ENCODE measurements at regions not wholly inside any gene's neighbourhood (a gene's known extent, or its start where the extent isn't known, plus 50 kb on each side); places are given as distances from the start of the nearest gene placed in this dataset.

DNA sequence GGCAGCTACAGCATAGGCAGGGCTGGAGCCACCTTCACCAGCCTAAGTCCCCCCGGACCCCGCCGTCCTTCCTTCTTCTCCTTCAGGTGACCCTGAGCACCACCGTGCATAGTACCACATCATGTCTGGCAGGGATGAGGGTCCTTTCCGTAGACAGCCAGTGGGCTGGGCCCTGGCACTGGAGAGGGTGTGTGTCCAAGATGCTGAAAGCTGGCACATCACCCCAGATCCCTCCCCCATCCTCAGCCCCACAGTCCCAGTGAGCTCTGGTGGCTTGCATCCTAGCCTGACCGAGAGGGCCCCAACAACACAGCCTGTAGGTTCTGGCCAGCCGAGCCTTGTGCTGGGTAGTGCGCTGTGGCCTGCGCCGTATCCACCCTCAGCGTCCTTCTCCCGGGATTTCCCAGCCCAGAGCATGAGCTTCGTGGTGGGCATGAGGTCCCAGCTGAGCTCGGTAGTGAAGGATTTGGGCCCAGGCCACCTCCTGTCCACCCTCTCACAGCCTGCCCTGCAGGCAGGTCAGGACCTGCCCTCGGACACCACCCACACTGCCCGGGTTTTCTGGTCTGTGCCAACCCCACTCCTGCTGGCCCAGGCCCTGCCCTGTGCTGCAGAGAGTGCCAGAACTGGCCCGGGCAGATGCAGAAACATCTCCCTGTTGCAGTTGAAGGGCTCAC, 1124.3 kb downstream of the BRD1 start:
- no peak for DNase-seq

DNA sequence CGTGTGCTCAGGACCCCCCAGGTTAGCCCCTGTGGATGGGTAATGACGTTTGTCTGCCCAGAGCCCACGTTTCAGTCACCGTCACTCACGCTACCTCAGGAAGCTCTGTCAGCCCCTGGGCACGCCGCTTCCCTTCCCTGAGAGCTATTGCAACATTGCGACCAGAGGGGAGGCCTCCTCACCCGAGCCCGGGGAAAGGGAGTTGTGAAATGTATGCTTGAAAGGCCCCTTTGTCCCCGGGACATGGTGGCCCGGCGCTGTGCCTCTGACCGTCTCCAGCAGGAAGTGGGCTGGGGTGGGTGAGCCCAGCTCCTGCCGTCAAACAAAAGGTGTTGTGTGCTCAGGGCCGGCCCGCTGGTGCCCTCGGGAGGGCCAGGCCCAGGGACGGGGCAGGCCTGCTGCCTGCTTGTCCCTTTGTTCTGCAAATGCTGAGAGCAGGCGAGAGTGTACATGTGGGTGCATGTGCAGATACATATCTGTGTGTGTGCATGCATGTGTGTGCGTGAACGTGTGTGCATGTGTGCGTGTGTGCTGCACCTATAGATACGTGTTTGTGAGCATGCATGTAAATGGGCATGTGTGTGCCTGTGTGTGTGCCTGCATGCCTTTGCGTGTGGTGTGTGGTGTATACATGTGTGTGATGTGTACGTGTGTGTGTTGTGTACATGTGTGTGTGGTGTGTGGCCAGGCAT, 1125.0 kb downstream of the BRD1 start:
- DNase-seq = peak in 1 of 2 donors; percentile 25

DNA sequence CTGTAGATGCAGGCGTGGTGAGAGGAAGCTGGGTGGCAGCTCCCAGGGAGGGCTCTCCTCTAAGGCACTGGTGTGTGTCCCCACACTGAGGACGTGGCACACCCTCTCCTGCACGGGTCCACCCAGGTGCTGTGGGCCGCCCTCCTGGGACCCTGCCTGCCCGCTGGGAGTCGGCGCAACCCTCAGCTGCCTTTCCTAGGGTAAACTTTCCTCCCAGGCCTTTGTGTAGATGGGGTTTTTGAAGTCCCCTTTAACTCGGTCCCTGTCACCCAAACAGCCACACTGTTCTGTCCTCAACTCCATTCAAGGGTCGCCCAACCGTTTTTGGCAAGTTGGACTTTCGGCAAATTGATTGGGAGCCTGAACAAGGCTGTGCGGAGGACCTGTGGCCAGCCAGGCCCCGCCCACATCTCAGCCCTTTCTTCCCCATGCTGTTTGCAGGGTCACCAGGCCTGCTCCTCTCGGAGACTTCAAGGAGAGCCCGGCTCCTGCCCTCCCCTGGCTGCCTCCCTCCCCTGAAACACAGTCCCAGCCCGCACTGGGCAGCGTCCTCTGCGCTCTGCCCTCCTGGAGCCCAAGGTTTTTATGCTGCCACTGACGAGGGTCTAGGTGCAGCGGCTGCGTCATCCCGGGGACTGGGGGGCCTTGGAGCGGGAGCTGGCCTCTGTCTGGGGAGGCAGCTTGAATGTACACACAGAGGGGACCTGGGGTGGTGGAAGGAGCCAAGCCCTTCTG, 1126.2 kb downstream of the BRD1 start:
- DNase-seq = no peak

DNA sequence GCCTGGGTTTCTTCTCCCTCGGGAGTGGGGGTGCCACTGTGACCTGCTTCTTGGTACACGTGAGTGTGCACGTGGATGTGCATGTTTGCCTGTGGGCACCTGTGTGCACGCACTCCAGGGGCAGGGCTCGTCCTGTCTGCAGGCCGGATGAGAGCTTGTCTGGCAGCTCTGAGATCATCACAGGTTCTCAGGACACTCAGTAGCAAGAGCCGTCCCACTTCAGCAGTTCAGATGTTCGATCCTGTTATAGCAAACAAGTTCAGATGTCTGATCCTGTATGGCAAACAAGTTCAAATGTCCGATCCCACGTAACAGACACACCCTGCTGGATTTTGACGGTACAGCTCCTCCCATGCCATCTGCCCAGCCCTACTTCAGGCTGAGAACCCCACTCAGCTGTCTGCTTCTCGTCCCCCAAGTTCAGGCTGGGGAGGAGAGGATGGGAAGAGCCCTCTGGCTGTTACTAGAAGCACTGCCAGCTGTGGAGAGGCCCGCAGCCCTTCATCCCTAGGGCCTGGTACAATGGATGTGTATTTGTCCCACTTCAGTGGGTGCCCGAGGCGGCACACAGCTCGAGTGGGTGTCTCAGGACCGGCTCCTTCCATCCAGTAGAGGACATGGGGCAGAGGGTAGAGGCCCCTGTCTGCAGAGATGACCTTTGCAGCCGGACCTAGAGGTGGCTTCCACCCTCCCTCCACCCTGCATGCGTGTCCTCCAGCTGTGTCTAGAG, 1126.9 kb downstream of the BRD1 start:
- no peak for DNase-seq

DNA sequence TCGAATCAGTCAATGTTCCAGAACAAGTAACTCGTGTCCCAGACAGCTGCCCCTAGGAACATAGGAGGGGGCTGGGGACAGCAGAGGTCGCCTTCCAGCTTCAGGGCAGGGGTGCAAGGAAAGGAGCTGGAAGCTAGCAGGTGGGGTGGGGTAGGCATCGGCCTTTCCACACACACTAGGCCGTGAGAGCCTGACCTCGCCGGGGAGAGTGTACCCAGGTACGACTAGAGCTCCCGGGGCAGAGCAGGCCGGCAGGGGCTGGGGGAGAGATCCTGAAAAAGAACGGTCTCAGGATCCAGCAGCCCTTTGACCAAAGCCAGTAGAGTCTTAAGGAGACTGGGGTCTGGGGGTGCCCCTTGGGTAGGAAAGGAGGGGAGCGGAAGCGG, 1127.5 kb downstream of the BRD1 start:
- no peak for DNase-seq

DNA sequence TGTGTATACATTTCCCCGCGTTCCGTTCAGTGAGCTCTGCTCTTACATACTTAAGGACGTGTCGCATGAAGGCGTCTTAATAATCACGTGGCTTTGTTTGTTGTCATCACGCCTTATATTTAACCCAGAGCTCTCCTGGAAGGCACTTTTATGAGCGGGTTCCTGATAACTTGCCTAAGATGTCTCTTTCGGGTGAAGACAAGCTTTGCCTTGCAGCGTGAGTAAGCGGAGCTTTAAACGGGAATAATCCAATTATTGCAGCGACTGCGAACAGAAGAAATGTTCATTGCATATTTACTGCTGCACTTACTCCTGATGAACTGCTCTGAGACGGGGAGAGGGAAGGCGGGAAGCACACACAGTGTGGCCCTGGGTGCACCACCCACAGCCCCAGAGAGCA, 1128.2 kb downstream of the BRD1 start:
- DNase-seq = no peak

DNA sequence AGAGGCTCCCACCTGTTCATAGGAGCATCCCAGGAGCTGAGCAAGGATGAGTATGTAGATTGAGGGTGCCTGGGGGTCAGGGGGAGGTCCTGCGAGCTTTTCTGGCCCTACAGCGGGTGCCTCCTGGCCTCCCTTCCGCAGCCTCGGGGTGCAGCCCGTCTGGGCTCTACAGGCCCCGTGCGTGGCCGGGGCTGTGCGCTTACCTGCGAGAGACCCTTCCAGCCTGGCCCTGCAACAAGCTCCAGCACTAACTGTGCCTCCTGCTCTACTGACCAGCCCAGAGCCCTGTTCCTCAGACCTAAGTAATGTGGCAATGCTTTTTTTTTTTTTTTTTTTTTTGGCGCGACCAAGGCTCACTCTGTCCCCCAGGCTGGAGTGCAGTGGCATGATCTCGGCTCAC, 1129.1 kb downstream of the BRD1 start:
- DNase-seq = no peak

DNA sequence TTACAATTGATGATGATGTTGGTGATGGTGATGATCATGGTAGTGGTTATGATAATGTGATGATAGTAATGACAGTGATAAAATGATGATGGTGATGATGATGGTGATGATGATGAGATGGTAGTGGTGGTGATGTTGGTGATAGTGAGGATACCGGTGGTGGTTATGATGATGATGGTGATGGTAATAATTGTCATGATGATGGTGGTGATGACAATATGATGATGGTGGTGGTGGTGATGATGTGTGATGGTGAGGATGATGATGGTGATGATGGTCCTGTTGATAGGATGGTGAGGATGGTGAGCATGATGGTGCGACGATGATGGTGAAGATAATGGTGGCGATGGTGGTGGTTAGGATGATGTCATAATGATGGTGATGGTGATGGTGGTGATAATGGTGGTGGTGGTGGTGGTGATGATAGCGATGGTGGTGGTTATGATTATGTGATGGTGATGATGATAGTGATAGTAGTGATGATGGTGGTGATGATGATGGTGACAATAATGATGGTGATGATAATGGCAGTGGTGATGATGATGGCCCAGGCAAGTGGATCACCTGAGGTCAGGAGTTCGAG, 1129.9 kb downstream of the BRD1 start:
- DNase-seq = no peak

DNA sequence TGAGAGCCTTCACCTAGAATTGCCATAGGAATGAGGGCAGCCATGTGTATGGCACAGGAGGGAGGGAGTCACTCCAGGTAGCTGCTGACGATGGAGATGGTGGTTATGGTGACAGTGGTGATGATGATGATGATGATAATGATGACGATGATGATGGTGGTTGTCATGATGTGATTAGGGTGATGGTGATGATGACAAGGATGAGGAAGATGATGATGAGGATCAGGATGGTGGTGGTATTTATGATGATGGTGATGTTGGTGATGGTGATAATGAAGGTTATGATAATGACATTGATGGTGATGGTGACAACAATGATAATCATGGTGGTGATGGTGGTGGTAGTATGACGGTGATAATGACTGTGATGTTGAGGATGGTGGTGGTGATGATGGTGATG, 1130.5 kb downstream of the BRD1 start:
- DNase-seq = no peak

DNA sequence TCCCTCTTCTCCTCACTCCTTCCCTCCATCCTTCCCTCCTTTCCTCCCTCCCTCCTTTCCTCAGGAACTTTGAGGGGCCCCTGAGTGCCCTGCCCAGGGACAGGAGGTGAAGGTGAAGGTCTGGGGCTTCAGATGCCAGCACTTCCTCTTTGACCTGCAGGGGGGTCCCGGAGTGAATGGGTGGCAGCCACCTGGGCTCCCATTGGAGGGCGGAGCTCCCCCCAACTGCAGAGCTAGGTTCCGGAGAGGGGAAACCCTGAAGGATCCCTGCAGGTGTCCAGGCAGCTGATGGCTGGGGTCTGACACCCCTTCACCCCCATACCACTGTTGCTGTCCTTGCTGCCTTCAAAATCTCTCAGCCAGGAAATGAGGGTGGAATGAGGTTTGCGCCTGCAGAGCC, 1131.3 kb downstream of the BRD1 start:
- no peak for DNase-seq

DNA sequence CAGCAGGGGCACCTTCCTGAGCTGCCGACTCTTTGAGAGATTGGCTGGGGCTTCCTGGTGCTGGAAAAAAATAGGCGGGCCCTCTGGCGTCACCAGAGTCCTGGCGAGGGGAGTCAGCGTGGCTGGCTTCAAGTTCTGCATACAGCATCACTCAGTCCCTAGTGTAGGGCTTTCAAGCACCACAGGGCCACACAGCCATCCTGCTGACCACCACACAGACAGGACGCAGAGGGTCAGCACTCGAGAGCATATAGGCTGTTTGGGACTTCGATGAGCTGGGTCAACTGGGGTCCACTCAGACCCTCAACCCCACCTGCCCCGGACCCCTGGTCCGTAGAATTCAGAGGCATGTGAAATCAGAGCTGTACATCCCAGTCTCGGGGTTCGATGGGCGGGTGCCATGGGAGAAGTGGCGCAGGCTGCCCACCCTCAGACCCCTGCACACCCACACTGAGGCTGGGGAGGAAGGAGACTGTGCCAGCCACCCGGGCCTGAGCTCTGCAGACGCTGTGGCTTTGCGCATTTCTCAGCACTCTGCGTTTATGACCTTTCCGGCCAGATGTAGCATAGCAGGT, 1131.9 kb downstream of the BRD1 start:
- DNase-seq = no peak

DNA sequence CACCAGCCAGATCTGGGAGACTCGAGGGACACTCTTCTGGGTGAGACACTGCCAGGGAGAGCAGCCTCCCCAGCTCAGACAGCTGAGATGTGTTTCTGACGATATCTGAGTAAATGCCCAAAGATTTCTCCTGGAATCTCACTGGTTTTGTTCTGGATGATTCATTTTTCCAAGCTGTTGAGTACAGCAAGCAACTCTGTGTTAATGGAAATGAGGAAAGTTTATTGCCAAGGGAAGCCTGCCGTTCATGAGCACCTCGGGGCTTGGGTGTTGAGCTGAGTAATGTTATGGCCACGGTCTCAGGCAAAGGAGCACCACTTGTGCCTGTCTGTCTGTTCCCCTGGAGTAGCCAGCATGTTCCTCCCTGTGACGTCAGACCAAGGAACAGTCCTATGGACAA, 1132.4 kb downstream of the BRD1 start:
- DNase-seq = no peak

DNA sequence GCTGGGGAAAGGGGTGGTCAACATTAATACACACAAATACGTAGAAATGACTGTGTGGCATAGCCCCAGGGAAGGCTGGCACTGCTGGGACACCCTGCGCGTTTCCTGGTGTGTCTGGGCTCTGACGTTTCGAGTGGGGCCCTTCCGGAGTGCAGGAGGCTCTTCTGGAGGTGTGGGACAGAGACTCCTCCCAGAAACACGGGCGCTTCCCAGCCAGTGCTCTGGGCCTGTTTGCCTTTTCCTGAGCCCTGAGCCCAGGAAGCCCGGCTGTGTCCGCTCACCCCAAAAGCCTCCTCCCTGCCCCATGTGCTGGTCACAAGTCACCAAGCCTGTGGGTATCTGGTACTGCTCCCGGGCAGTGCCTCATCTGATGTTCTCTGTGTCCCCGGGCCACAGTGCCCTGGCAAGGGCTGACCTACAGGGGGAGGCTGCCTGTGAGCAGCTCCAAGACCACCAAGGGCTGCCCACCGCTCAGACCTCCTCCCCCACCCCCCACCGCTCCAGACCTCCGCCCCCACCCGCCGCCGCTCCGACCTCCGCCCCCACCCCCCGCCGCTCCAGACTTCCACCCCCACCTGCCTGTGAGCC, 1133.3 kb downstream of the BRD1 start:
- DNase-seq = no peak

DNA sequence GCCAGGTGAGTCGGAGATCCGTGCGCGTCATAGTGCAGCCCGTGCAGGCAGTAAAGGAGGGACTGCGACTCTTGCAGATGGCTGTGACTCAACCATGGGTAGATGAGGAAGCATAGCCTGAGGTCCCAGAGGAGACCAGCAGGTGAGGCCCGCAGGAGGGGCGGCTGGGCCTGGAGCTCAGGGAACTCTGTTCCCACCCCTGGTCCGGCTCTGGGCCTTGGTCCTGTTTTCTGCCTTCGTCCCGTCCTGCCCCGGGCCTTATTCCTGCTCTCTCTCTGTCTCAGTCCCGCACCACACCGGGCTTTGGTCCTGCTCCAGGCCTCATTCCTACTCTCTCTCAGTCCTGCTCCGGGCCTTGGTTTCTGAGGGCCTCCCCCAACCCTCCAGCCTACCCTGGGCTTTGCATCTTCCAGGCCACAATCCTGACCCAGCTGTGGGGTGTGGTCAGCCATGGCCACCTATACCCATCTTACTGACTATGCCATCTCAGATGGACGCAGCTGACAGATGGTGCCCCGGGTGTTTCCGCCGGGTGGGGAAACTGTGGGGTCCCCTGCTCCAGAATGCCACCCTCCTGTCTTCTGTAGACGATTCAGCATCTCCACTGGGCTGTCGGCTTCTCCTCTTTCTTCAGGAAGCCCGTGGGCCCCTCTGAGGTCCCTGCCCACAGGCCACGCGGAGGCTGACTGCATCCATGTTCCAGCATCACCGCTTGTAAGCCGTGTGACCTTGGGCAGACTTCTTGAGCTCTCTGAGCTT, 1134.1 kb downstream of the BRD1 start:
- DNase-seq = no peak

DNA sequence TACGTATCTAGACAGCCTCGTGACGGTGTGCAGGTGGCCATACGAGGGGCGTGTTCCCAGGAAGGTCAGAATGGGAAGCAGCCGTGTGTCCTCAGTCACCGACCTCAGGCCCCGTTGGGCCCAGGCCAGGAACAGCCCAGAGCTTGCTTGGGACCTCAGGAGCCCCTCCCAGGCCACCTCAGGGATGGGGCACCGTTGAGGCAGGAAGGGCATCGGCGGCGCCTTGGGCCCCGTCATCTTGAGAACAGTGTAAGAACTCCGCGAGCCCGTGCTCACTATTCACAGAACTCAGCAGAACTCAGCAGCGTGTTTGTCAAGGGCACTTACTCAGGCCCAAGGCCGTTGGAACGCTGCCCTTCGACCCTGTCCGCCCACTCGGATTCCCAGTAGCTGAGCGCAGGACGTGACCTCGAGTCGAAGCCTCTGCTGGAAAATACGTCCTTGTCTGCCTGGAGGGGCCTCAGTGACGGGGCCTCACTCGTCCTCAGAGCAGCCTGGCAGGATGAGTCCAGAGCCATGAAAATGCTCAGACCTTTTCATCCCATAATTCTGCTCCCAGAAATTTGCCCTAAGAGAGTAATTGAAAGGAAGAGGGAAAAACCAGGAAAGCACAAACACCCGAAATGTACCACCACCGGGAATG, 1134.8 kb downstream of the BRD1 start:
- no peak for DNase-seq

DNA sequence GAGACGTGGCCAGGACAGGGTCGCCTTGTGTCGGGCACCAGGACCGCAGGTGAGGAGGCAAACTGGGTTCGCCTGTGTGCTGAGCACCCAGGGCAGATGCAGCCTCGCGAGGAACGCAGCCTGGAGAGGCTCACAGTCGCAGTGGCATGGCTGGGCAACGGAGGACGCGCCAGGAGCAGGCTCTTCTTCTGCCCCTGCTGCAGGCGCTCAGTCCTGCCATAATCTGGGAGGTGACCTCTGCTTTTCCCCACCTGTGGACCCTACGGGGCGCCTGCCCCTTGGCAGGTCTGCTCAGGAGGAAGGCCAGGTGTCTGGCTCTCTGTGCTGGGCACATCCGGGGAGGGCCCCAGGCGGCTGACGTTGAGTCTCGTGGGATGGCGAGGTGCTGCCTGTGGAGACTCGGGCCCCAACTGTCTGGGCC, 1136.2 kb downstream of the BRD1 start:
- DNase-seq = no peak

DNA sequence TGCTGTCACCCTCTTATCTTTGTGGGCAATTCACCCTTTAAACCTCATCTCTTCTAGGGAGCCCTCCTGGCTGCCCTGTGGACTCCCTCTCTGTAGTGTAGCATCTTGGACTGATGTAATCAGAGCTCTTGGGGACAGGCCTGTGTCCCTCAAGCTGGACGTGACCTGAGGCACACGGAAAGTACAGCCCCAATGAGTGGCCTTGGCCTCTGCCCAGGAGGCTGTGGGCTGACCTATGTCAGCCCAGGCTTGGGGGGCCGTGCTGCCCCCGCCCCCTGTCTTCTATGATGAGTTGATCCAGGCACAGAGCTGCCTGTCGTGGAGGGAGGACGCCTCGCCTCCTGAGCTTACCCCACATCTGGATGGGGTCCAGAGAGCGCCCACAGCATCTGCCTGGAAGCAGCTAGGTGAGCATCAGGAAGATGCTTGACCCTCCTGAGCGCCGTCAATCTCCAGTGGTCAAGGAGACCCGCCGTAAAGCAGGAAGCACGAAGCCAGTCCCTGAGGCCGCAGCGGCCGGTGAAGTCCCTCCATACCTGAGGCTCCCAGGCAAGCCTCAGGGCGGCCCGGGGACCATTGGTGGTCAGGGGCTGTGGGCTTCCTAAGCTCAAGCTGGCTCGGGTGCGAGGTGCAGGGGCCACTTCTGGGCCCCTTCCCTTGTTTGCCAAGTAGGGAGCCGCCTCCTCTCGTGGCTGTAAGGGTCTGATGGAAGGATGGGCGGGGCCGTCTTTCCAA, 1136.9 kb downstream of the BRD1 start:
- DNase-seq = no peak

DNA sequence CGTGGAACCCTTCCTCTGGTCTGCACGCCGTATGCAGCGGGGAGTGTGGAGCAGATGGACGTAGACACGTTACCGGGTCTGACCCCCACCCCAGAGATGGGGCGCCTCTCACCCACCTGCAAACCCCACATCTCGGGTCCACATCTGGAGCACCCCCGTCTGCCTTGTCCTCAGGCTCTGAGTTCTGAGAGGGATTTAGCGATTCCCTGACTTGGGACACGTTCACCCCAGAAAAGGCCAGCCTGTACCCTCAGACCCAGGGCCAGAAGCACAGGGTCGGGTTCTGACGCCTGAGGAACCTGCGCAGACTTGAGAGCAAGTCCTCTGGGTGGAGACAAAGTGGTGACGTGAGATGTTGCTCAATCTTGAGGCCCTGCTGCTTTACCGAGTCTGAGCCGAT, 1138.5 kb downstream of the BRD1 start:
- no peak for DNase-seq

DNA sequence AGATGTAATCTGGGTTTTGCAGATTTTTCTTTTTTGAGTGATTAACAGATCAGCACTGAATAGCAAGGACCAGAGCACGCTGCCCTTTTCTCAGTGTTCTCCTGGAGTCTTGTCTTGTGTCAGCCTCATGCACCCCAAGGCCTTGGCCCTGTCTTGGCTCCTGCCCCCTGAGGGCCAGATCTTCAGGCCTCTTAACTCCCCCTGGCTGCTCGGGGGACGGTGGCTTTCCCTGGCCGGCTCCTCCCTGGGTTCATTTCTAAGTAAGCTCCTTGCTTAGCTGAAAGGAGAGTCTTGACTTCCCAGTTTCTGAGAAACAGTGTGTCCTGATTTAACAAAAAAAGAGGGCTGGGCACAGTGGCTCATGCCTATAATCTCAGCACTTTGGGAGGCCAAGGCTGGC, 1139.3 kb downstream of the BRD1 start:
- DNase-seq = no peak

DNA sequence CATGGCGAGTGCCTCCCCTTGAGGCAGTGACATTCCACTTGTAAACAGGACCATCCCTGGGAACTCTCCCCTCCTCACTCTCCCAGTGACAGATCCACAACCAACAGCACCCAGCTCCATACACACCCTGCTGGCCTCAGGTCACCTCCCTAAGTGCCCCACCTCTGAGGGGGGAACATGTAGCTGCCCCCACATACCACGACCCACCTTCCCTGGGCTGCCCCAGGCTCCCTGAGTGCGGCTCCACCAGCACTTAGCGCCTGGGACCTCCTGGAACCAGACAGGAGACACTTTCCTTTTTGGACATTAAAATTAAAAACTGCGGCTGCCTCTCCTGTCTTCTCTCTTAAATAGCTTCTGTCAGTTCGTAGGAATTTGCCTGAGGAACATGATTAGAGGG, 1140.1 kb downstream of the BRD1 start:
- DNase-seq = no peak

Measured in CD4-positive, alpha-beta T cell treated with Interleukin-1 beta for 1 hour (primary cell).